KMS-11 (cell line): ENCODE measurements at regions not wholly inside any gene's neighbourhood (a gene's known extent, or its start where the extent isn't known, plus 50 kb on each side); places are given as distances from the start of the nearest gene placed in this dataset.

Source experiments
- H2AFZ ChIP-seq: fragments of 200-600 bp; sonication (generic); 2 replicates; pipeline ENCODE4 v1.6.1; 2016; ENCODE audit warnings: antibody characterized with exemption, mixed run types, low read depth
- H3K27ac ChIP-seq: fragments of 200-600 bp; sonication (generic); 2 replicates; pipeline ENCODE4 v1.6.1; 2016; ENCODE audit warnings: mild to moderate bottlenecking, mixed run types
- H3K27me3 ChIP-seq: fragments of 200-600 bp; sonication (generic); 2 replicates; pipeline ENCODE4 v1.6.1; 2017; ENCODE audit warnings: mild to moderate bottlenecking, low read depth, mixed run types, moderate library complexity; ENCODE audit not compliant: insufficient read depth
- H3K36me3 ChIP-seq: fragments of 200-600 bp; sonication (generic); 2 replicates; pipeline ENCODE4 v1.6.1; 2017; ENCODE audit warnings: mild to moderate bottlenecking, mixed run types; ENCODE audit not compliant: insufficient read depth
- H3K4me1 ChIP-seq: fragments of 200-600 bp; sonication (generic); 2 replicates; pipeline ENCODE4 v1.6.1; 2016; ENCODE audit warnings: mild to moderate bottlenecking, low read depth, mixed run types; ENCODE audit not compliant: poor library complexity, severe bottlenecking
- H3K4me2 ChIP-seq: fragments of 200-600 bp; sonication (generic); 2 replicates; pipeline ENCODE4 v1.7.0; 2016; ENCODE audit warnings: mild to moderate bottlenecking, mixed run types
- H3K4me3 ChIP-seq: fragments of 200-600 bp; sonication (generic); IDR thresholded peaks from 2 replicates; pipeline ENCODE4 v1.6.1; 2017; ENCODE audit warnings: low read depth, low read length, mixed read lengths; ENCODE audit not compliant: insufficient read depth
- H3K79me2 ChIP-seq: fragments of 200-600 bp; sonication (generic); 2 replicates; pipeline ENCODE4 v1.6.1; 2016; ENCODE audit warnings: low read depth, mixed run types; ENCODE audit not compliant: insufficient read depth
- H3K9ac ChIP-seq: fragments of 200-600 bp; sonication (generic); 2 replicates; pipeline ENCODE4 v1.6.1; 2016; ENCODE audit warnings: mild to moderate bottlenecking, mixed run types
- H4K20me1 ChIP-seq: fragments of 200-600 bp; sonication (generic); 2 replicates; pipeline ENCODE4 v1.6.1; 2016; ENCODE audit warnings: mild to moderate bottlenecking, mixed run types; ENCODE audit not compliant: insufficient read depth
- TF ChIP-seq, protein P1 (sequence below): fragments of 200-600 bp; sonication (generic); conservative IDR thresholded peaks from 2 replicates; pipeline ENCODE4 v1.6.1; 2017; ENCODE audit warnings: low read depth, mild to moderate bottlenecking, antibody characterized with exemption, low read length, moderate library complexity, mixed read lengths

DNA sequence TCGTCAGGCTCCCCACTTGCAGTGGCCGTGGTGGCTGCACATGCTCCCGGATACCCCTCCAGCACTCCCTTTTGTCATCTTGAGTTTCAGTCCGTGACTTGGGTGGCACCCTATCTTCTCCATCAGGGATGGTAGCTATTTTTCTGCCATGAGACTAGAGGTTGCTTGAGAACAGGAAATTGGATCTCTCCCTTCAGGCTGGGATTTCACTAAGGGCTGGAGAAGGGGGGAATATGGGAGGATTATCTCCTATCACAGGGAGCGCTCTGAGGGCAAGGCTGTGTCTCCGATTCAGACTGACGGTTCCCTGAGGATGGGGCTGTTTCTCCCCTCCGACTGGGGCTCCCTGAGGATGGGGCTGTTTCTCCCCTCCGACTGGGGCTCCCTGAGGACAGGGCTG, 123.1 kb downstream of the MRPL14 start:
- TF ChIP-seq, protein P1, sequence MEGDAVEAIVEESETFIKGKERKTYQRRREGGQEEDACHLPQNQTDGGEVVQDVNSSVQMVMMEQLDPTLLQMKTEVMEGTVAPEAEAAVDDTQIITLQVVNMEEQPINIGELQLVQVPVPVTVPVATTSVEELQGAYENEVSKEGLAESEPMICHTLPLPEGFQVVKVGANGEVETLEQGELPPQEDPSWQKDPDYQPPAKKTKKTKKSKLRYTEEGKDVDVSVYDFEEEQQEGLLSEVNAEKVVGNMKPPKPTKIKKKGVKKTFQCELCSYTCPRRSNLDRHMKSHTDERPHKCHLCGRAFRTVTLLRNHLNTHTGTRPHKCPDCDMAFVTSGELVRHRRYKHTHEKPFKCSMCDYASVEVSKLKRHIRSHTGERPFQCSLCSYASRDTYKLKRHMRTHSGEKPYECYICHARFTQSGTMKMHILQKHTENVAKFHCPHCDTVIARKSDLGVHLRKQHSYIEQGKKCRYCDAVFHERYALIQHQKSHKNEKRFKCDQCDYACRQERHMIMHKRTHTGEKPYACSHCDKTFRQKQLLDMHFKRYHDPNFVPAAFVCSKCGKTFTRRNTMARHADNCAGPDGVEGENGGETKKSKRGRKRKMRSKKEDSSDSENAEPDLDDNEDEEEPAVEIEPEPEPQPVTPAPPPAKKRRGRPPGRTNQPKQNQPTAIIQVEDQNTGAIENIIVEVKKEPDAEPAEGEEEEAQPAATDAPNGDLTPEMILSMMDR = no peak
- no peak overlapping the region for H3K4me3 ChIP-seq

DNA sequence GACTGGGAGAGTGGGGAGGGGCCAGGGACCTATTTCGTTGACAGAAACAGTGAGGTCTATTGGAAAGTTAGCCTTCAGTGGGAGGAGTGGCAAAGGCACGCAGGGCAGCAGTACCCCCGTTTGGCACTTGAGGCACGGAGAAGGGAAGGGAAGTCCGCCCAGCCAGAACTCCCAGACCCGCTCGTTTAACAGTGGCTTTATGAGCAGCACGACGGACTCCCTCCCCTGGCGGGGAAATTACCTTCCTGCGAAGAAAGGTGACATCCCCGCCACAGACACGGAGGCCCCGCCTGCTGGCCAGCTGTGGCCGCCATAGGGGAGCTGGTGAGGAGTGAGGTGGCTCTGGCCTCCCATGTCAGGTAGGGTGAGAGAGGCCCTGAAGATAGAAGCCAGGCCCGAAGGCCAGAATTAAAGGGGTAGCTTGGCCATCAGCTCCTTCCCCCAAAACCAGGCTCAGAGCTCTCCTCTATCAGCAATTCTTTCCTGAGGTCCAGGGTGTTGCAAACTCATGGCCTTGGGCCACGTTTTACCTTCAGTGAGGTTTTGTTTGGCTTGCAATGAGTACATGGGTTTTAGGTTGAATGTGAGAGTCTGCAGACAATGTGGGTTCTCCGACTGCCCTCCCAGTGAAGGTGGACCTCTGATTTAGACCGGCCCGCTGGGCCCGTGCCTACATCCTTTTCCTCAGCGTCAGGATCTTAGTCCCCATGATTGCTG, 123.7 kb downstream of the MRPL14 start:
- no peak overlapping the region for H3K9ac ChIP-seq
- TF ChIP-seq, protein P1 = no peak

More for the DNA sequence above, 123.1 kb downstream of the MRPL14 start:
- H4K20me1 ChIP-seq = no peaks in the 10 kb centered on the region
- H3K27ac ChIP-seq = no peak overlapping the region
- H2AFZ ChIP-seq = no peak overlapping the region
- no peak overlapping the region for H3K4me2 ChIP-seq
- H3K27me3 ChIP-seq = no peaks in the 10 kb centered on the region; the same call in 1 of the 2 replicates
- H3K36me3 ChIP-seq = no peaks in the 10 kb centered on the region
- H3K9ac ChIP-seq = no peak overlapping the region
- no peaks in the 10 kb centered on the region for H3K79me2 ChIP-seq
- no peaks in the 10 kb centered on the region for H3K4me1 ChIP-seq

DNA sequence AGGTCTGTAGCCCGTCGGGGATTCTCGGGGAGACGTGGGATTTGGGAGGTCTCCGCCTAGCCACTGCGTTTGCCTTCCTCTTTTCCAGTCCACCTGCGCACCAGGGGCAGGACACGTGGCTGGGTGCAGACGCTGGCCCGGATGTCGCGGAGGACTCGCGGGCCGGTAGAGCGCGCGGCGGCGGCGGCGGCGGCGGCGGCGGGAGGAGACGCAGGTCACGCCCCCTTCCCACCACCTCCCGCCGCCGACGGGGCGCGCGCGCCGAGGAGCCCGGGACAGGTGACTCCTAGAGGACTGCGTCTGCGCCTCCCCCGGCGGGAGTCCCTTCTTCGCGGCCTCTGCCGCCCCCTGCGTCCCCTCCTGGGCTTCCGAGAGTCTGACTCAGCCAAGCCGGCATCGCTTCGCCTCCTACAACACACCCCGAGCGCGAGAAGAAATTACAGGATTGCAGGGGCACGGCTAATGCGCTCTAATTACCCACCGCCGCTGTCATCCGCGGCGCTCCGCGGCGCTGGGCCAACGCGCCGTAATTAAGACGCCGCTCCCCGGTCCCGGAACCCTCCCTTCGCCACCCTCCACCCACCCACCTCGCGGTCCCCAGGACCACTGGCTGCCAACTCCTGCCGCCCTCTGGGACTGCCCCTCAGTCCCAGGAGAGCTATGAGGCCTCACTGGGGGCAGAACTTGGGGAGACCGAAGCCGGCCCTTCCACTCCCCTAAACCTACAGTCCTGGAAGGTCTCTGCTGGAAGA, 124.5 kb downstream of the MRPL14 start:
- Histone ChIP-seq H2AFZ (peak overlapping the region; percentile 58), H3K36me3 (no peaks in the 10 kb centered on the region), H3K4me2 (peak overlapping the region; percentile 53; the same call in 1 of the 2 replicates), H3K4me3 (no peak overlapping the region), H3K27me3 (no peaks in the 10 kb centered on the region; the same call in 1 of the 2 replicates), H3K4me1 (no peaks in the 10 kb centered on the region), H3K79me2 (no peaks in the 10 kb centered on the region), H3K9ac (no peak overlapping the region; the same call in 1 of the 2 replicates), H4K20me1 (no peaks in the 10 kb centered on the region), H3K27ac (no peak overlapping the region)
- TF ChIP-seq, protein P1 = no peak

More for the DNA sequence above, 123.7 kb downstream of the MRPL14 start:
- Histone ChIP-seq H3K4me2 (peak overlapping the region; percentile 53; the same call in 1 of the 2 replicates), H3K36me3 (no peaks in the 10 kb centered on the region), H3K4me3 (no peak overlapping the region), H3K4me1 (no peaks in the 10 kb centered on the region), H4K20me1 (no peaks in the 10 kb centered on the region), H3K79me2 (no peaks in the 10 kb centered on the region), H3K27me3 (no peaks in the 10 kb centered on the region; the same call in 1 of the 2 replicates), H2AFZ (no peak overlapping the region), H3K27ac (no peak overlapping the region)

DNA sequence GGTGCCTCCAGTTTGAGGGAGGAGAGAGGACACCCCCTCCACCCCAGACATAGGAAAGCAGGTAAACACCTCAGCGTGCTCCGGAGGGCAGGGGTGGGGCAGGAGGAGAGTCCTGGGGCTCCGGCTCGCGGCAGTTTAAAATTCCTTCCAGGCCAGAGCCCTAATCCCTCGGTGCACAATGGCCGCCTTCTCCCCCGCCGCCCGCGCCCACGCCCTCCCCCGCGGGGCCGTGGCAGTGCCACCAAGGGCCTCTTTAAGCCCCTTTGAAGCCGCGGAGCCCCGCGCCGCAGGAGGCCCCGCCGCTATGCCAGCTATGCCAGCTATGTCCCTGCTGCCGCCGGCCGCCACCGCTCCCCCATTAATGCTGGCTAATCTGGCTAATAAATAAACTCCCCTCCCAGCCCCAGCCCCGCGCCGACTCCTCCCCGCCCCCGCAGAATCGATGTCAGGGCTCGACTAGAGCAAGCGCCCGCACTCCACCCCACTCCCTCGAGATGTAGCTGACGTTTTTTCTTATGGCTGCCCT, 125.1 kb downstream of the MRPL14 start:
- peak overlapping the region; percentile 58 for H2AFZ ChIP-seq
- TF ChIP-seq, protein P1 = no peak
- no peak overlapping the region for H3K4me3 ChIP-seq
- no peaks in the 10 kb centered on the region for H4K20me1 ChIP-seq
- no peaks in the 10 kb centered on the region for H3K79me2 ChIP-seq
- H3K36me3 ChIP-seq = no peaks in the 10 kb centered on the region
- H3K4me1 ChIP-seq = no peaks in the 10 kb centered on the region
- peak overlapping the region; percentile 53; the same call in 1 of the 2 replicates for H3K4me2 ChIP-seq
- H3K9ac ChIP-seq = no peak overlapping the region
- H3K27ac ChIP-seq = no peak overlapping the region
- H3K27me3 ChIP-seq = no peaks in the 10 kb centered on the region; the same call in 1 of the 2 replicates
